Stomach smooth muscle (tissue), 2 donors: ENCODE measurements at regions not wholly inside any gene's neighbourhood (a gene's known extent, or its start where the extent isn't known, plus 50 kb on each side); places are given as distances from the start of the nearest gene placed in this dataset.
A peak's percentile ranks its signal among the peaks of the same experiment; 100 is the strongest.

Source experiments
- H3K27ac ChIP-seq: one replicate; pipeline ENCODE4 v1.7.0; 2013; ENCODE audit warnings: mild to moderate bottlenecking, low read length, inconsistent platforms
- H3K27me3 ChIP-seq, 2 donors: one replicate each; pipeline ENCODE4 v1.7.0; 2013; ENCODE audit warnings: low read length in 2 of 2; ENCODE audit not compliant: insufficient read depth in 2 of 2, control insufficient read depth in 1 of 2
- H3K36me3 ChIP-seq, 2 donors: one replicate each; pipeline ENCODE4 v1.7.0; 2013; ENCODE audit warnings: low read length in 2 of 2; ENCODE audit not compliant: control insufficient read depth in 2 of 2, insufficient read depth in 2 of 2
- H3K4me1 ChIP-seq: one replicate; pipeline ENCODE4 v1.7.0; 2013; ENCODE audit warnings: low read length; ENCODE audit not compliant: control insufficient read depth, insufficient read depth
- H3K4me3 ChIP-seq, 2 donors: one replicate each; pipeline ENCODE4 v1.7.0; 2013; ENCODE audit warnings: low read length in 2 of 2
- H3K9ac ChIP-seq, 2 donors: one replicate each; pipeline ENCODE4 v1.7.0; 2013; ENCODE audit warnings: low read length in 2 of 2, mild to moderate bottlenecking in 1 of 2
- H3K9me3 ChIP-seq, 2 donors: one replicate each; pipeline ENCODE4 v1.7.0; 2013; ENCODE audit warnings: low read length in 2 of 2; ENCODE audit not compliant: control insufficient read depth in 2 of 2
- donor health status: healthy.
- donor health status: Pancreatic carcinoma.

GRCh38 chr1:8267307-8267706 lies 50.6 kb upstream of the SLC45A1 start:
- H3K4me3 ChIP-seq, result no peak overlapping the region
- no peak overlapping the region for H3K27ac ChIP-seq
- no peaks in the 10 kb centered on the region for H3K9me3 ChIP-seq
- H3K27me3 ChIP-seq, result no peaks in the 10 kb centered on the region
- no peak overlapping the region for H3K9ac ChIP-seq
- no peaks in the 10 kb centered on the region for H3K4me1 ChIP-seq
- no peaks in the 10 kb centered on the region for H3K36me3 ChIP-seq

DNA sequence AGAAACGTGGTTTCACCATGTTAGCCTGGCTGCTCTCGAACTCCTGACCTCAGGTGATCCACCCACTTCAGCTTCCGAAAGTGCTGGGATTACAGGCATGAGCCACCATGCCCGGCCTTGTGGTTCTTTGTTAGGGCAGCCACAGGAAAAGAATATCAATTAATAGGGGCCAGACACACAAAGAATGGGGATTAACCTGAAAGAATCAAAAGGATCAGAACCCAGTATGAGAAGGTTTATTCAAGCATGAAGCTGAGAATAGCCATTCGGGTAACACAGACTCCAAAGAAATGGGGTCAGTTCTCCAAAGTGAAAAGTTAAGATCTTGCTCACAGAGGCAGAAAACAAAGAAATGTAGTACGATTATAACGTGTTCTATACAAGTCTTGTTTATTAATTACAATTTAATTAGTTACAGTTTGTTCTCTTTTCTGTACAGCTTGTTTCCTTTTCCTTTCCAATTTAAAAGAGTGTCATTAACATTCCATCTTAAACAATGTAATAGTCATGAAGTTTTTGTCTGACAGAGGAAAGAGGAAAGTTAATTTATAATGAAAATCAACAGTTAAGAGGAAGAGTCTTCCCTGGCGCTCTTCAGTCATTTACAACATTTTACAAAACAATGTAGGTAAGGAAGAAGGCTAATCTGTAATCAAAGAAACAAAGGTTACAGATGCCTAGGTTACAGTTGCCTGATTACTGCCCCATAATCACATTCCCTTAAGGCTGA lies 51.3 kb upstream of the SLC45A1 start:
- H3K4me1 ChIP-seq, result no peaks in the 10 kb centered on the region
- no peak overlapping the region for H3K9ac ChIP-seq
- H3K27ac ChIP-seq, result no peak overlapping the region
- no peaks in the 10 kb centered on the region for H3K27me3 ChIP-seq
- no peaks in the 10 kb centered on the region for H3K36me3 ChIP-seq
- no peak overlapping the region for H3K4me3 ChIP-seq
- H3K9me3 ChIP-seq, result no peaks in the 10 kb centered on the region

DNA sequence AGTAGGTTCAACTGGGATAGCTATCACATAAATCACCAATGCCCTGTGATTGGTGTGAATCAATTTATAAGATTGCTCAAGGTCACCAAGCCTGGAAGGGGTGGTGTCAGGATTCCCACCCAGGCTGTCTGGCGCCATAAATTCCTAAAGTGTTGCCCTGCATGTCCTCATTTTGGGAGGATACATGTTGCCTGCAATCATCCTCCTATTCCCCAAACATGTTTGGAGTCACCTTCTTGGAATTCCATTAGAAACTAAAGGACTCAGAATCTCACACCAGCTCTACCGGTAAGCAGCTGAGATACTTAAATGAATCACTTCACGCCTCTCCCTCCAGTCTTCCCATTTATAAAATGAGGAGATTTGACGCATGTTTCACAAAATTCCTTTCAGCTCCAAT lies 54.1 kb upstream of the SLC45A1 start:
- Histone ChIP-seq H3K4me3 (no peak overlapping the region), H3K36me3 (no peaks in the 10 kb centered on the region), H3K27me3 (no peaks in the 10 kb centered on the region), H3K27ac (no peak overlapping the region), H3K9me3 (no peaks in the 10 kb centered on the region), H3K4me1 (peaks cover 11% of the 10 kb centered on the region), H3K9ac (no peak overlapping the region)

DNA sequence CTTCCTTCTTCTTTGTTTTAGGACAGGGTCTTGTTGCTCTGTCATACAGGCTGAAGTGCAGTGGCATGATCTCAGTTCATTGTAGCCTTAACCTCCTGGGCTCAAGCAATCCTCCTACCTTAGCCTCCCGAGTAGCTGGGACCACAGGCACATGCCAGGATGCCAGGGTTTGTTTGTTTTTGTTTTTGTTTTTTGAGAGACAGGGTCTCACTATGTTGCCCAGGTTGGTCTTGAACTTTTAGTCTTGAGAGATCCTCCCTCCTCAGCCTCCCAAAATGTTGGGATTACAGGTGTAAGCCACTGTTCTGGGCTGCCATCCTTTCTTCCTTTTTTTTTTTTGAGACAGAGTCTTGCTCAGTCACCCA lies 56.5 kb upstream of the SLC45A1 start:
- Histone ChIP-seq H3K27ac (no peak overlapping the region), H3K9ac (no peak overlapping the region), H3K27me3 (no peaks in the 10 kb centered on the region), H3K36me3 (no peaks in the 10 kb centered on the region), H3K9me3 (no peaks in the 10 kb centered on the region), H3K4me1 (peaks cover 12% of the 10 kb centered on the region), H3K4me3 (no peak overlapping the region)

DNA sequence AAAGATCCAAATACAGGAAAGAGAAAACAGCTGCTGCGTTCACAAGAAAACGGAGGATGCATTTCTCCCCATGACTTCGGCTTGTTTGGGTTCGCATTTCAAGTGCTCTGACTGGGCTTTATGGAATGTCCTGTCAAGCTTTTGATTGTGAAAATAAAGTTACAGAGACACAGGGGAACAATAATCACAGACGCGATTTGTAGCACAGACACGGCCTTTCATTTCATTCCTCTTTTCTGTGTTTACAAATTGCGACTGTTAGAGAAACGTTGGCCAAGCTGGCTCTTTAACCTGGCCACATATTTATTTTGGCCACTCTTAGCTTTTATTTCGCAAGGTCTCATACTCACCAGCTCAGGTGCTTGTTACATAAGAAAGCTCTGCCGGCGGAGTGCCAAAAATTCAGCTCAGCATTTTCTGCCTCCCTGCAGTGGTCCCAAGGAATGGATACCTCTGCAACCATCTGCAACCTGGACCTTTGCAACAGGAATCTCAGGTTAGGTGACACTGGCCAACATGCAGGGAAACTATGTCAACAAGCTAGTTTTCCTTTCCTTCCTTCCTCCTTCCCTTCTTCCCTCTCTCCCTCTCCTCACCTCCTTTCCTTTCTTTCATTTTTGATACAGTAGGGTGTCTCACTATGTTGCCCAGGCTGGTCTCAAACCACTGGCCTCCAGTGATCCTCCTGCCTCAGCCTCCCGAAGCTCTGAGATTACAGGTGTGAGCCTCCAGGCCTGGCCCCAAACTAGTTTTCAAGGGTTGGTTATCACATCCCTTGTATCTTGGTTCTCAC lies 58.2 kb upstream of the SLC45A1 start:
- Histone ChIP-seq H3K9me3 (no peaks in the 10 kb centered on the region), H3K4me3 (peak overlapping the region in 1 of 2 donors; percentile 16), H3K27ac (peak overlapping the region; percentile 49), H3K4me1 (peaks cover 12% of the 10 kb centered on the region), H3K36me3 (no peaks in the 10 kb centered on the region), H3K27me3 (no peaks in the 10 kb centered on the region), H3K9ac (peak overlapping the region; percentile 1 to 21)

DNA sequence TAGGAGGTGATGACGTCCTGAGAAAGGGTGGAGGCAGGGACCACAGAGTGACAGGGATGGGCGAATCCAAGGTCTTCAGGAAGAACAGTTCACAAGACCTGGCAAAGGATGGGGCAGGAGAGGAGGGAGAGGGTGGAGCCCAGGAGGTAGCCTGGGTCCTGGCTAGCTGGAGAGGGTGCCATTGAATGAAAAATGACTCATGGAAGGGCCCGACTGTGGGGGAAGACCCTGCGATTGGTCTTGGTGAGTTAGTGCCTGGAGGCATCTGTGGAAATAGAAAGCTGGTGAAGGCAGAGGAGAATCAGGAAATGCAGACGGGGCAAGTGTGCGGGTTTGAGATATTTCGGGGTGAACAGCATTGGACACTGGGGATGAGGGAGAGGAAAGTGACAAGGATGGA lies 60.3 kb upstream of the SLC45A1 start:
- Histone ChIP-seq H3K27ac (no peak overlapping the region), H3K36me3 (no peaks in the 10 kb centered on the region), H3K27me3 (no peaks in the 10 kb centered on the region), H3K4me3 (no peak overlapping the region), H3K9ac (no peak overlapping the region), H3K4me1 (peaks cover 12% of the 10 kb centered on the region), H3K9me3 (no peaks in the 10 kb centered on the region)

DNA sequence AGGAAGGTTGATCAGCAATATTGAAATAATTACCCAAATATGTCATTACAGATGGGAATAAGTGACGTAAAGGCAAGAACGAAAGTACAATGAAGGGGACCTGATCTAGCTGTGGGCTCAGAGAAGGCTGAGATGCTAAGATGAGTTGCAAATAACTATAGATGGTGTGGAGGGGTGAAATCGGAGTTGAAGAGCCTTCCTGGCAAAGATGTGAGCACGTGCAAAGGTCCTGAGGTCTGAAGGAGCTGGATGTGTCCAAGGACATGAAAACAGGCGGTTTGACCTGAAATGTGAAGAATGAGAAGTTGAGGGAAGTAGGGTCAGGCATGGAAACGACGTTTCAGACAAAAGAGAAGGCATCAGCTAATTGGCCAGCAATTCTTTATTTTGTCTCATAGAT lies 61.6 kb upstream of the SLC45A1 start:
- Histone ChIP-seq H3K4me1 (peaks cover 19% of the 10 kb centered on the region), H3K27ac (no peak overlapping the region), H3K9ac (no peak overlapping the region), H3K27me3 (no peaks in the 10 kb centered on the region), H3K9me3 (no peaks in the 10 kb centered on the region), H3K36me3 (no peaks in the 10 kb centered on the region), H3K4me3 (no peak overlapping the region)

- Histone ChIP-seq H3K36me3 (no peaks in the 10 kb centered on the region), H3K27me3 (no peaks in the 10 kb centered on the region), H3K9me3 (no peaks in the 10 kb centered on the region), H3K4me3 (no peak overlapping the region), H3K9ac (no peak overlapping the region), H3K27ac (no peak overlapping the region), H3K4me1 (peaks cover 19% of the 10 kb centered on the region)
Measured at GRCh38 chr1:8255712-8256111, 62.2 kb upstream of the SLC45A1 start.

DNA sequence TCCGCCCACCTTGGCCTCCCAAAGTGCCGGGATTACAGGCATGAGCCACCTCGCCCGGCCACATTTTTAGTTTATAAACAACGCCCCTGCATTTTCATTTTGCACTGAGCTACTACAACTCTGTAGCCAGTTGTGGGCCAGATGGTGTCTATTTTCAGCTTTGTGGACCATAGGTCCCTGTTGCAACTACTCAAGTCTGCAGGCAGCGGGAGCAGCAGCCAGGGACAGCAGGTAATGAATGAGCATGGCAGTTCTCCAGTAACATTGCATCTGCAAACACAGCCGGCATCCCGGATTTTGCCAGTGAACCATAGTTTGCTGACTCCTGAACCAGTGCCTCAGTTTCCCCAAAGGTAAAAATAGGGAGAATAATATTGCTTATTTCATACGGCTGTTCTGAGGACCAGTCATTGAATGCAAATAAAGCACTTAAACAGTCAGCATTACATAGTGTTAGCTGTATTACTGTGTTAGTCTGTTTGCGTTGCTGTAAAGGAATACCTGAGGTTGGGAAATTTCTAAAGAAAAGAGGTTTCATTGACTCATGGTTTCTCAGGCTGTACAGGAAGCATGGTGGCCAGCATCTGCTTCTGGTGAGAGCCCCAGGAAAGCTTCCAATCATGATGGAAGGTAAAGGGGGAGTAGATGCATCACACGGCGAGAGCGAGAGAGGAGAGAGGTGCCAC lies 65.5 kb upstream of the SLC45A1 start:
- H3K9me3 ChIP-seq, result no peaks in the 10 kb centered on the region
- H3K27me3 ChIP-seq, result no peaks in the 10 kb centered on the region
- H3K4me3 ChIP-seq, result no peak overlapping the region
- H3K27ac ChIP-seq, result no peak overlapping the region
- no peaks in the 10 kb centered on the region for H3K36me3 ChIP-seq
- peaks cover 6% of the 10 kb centered on the region for H3K4me1 ChIP-seq
- H3K9ac ChIP-seq, result no peak overlapping the region

DNA sequence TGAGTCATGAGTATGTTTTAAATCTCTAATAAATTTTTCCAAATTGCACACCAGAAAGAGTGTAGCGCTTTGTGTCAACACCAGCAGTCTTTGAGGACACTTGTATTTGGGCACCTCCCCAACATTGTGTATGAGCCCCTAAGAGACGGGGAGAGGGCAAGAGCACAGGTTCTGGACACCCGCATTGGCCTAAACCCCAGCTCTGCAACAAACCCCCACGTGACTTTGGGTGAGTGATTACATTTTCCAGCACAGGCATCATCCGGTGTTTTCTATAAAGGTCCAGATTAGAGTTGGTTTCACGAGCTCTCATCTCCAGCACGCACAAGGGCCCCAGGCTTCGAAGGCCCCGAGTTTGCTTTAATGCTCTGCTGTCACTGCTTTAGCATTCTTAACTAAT lies 66.3 kb upstream of the SLC45A1 start:
- Histone ChIP-seq H3K36me3 (no peaks in the 10 kb centered on the region), H3K4me1 (peaks cover 6% of the 10 kb centered on the region), H3K9me3 (no peaks in the 10 kb centered on the region), H3K9ac (no peak overlapping the region), H3K27ac (no peak overlapping the region), H3K27me3 (no peaks in the 10 kb centered on the region), H3K4me3 (no peak overlapping the region)
